Nephron progenitor cell (in vitro differentiated cells): ENCODE measurements at regions not wholly inside any gene's neighbourhood (a gene's known extent, or its start where the extent isn't known, plus 50 kb on each side); places are given as distances from the start of the nearest gene placed in this dataset.

Experiments used
- DNase-seq: peaks from one replicate; pipeline ENCODE4 v3.0.0; 2021
- H3K27ac Mint-ChIP-seq: 2 replicates; pipeline ENCODE4 v1.8.0; 2021; ENCODE audit warnings: mild to moderate bottlenecking, moderate library complexity, mixed read lengths
- H3K27me3 Mint-ChIP-seq: 2 replicates; pipeline ENCODE4 v1.8.0; 2021; ENCODE audit warnings: mild to moderate bottlenecking, low read depth, mixed read lengths; ENCODE audit not compliant: poor library complexity
- H3K36me3 Mint-ChIP-seq: 2 replicates; pipeline ENCODE4 v1.8.0; 2021; ENCODE audit warnings: low read depth, mixed read lengths
- H3K4me1 Mint-ChIP-seq: 2 replicates; pipeline ENCODE4 v1.8.0; 2021; ENCODE audit warnings: mixed read lengths
- H3K4me3 Mint-ChIP-seq: 2 replicates; pipeline ENCODE4 v1.8.0; 2021; ENCODE audit warnings: mild to moderate bottlenecking, moderate library complexity, mixed read lengths
- H3K9me3 Mint-ChIP-seq: 2 replicates; pipeline ENCODE4 v1.8.0; 2021; ENCODE audit warnings: mild to moderate bottlenecking, moderate library complexity, mixed read lengths
- TF ChIP-seq, protein P1 (sequence below): fragments of 200-600 bp; sonication (generic); IDR thresholded peaks from 2 replicates; pipeline ENCODE4 v1.5.0; 2021; ENCODE audit warnings: antibody characterized with exemption

DNA sequence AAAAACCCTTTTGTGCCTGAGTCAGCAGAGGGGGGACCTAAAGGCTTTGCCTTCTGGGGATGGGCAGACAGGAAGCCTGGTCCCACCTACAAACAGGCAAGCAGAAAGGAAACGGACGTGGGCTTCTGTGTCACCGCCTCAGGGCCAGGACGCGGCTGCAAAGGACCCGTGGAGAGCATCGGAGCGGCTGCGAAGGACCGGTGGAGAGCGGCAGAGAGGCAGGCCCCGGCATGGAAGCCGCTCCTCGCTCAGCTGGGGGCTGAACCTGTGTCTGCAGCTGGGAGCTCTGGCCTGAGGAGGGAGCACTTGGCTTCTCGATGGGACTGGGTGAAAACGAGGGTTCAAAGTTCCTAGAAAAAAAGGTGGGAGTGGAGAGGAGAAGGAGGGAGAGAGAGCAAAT, 125.4 kb upstream of the PPP2R2D start:
- Mint-ChIP-seq H3K4me1 (peaks cover 60% of the 10 kb centered on the region), H3K4me3 (no peak overlapping the region), H3K9me3 (peaks cover 49% of the 10 kb centered on the region), H3K27ac (peak overlapping the region; percentile 88), H3K27me3 (peaks cover 21% of the 10 kb centered on the region), H3K36me3 (peaks cover 15% of the 10 kb centered on the region)
- DNase-seq: no peak
- TF ChIP-seq, protein P1, sequence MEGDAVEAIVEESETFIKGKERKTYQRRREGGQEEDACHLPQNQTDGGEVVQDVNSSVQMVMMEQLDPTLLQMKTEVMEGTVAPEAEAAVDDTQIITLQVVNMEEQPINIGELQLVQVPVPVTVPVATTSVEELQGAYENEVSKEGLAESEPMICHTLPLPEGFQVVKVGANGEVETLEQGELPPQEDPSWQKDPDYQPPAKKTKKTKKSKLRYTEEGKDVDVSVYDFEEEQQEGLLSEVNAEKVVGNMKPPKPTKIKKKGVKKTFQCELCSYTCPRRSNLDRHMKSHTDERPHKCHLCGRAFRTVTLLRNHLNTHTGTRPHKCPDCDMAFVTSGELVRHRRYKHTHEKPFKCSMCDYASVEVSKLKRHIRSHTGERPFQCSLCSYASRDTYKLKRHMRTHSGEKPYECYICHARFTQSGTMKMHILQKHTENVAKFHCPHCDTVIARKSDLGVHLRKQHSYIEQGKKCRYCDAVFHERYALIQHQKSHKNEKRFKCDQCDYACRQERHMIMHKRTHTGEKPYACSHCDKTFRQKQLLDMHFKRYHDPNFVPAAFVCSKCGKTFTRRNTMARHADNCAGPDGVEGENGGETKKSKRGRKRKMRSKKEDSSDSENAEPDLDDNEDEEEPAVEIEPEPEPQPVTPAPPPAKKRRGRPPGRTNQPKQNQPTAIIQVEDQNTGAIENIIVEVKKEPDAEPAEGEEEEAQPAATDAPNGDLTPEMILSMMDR: no peak

DNA sequence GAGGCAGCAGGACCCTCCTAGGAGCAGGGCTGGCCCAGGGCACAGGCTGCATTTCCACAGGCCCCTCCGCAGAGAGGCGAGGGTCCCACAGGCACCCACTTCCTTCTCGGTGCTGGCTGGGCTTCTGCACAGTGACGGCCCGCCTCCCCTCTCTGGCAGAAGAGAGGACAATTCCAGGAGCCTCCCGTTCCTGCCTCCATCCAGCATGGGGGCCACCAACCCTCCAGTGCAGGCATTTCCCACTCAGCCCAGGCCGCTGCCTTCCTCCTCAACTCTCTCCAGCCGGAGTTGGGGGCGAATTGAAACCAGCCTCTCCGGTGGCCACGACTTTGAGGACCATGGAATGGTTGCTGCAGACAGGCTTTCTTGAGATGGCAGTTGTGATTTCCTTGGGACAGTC, 125.0 kb upstream of the PPP2R2D start:
- peaks cover 59% of the 10 kb centered on the region for H3K4me1 Mint-ChIP-seq
- TF ChIP-seq, protein P1: no peak
- peaks cover 15% of the 10 kb centered on the region for H3K36me3 Mint-ChIP-seq
- H3K27ac Mint-ChIP-seq: no peak overlapping the region
- H3K4me3 Mint-ChIP-seq: no peak overlapping the region
- peaks cover 23% of the 10 kb centered on the region for H3K27me3 Mint-ChIP-seq
- peaks cover 53% of the 10 kb centered on the region for H3K9me3 Mint-ChIP-seq
- no peak for DNase-seq

DNA sequence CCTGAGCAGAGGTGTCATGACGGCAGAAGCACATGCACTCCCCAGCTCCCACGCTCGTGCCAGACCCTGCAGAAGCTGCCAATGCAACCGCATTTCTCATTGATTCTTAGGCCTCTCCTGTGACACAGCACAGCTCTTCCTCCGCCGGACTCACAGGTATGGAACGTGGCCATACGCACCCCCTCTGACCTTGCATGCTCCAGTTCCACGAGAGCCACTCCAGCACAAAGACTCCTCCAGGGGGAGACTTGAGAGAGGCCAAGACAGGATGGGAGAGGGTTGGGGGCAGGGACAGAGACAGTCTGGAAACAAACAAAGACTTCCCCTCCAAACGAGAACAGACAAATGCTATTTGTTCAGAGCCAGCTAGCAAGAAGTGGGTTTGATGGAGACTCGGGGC, 124.3 kb upstream of the PPP2R2D start:
- peaks cover 54% of the 10 kb centered on the region for H3K4me1 Mint-ChIP-seq
- peak overlapping the region; percentile 33 for H3K4me3 Mint-ChIP-seq
- H3K27ac Mint-ChIP-seq: no peak overlapping the region
- DNase-seq: no peak
- TF ChIP-seq, protein P1: no peak
- H3K36me3 Mint-ChIP-seq: peaks cover 15% of the 10 kb centered on the region
- H3K27me3 Mint-ChIP-seq: peaks cover 23% of the 10 kb centered on the region
- H3K9me3 Mint-ChIP-seq: peaks cover 54% of the 10 kb centered on the region

DNA sequence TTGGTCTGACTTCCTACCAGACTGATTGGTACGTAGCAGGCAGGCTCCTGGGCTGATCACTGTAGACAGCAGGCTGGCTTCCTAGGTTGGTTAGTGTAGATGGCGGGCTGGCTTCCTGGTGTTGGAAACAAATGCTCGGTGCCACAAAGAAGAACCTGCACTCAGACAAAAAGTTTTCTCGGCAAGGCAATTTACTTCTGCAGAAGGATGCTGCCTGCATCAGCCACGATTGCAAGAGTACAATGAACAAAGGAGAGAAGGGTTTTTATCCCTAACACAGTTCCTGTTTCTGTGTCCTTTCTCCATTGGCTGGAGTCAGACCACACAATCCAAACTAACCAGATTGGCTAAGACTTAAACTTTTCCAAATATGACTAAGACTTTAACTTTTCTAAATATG, 123.6 kb upstream of the PPP2R2D start:
- peaks cover 15% of the 10 kb centered on the region for H3K36me3 Mint-ChIP-seq
- no peak for DNase-seq
- H3K27me3 Mint-ChIP-seq: peaks cover 23% of the 10 kb centered on the region
- H3K4me3 Mint-ChIP-seq: no peak overlapping the region
- H3K4me1 Mint-ChIP-seq: peaks cover 49% of the 10 kb centered on the region
- TF ChIP-seq, protein P1: no peak
- H3K9me3 Mint-ChIP-seq: peaks cover 61% of the 10 kb centered on the region
- no peak overlapping the region for H3K27ac Mint-ChIP-seq

DNA sequence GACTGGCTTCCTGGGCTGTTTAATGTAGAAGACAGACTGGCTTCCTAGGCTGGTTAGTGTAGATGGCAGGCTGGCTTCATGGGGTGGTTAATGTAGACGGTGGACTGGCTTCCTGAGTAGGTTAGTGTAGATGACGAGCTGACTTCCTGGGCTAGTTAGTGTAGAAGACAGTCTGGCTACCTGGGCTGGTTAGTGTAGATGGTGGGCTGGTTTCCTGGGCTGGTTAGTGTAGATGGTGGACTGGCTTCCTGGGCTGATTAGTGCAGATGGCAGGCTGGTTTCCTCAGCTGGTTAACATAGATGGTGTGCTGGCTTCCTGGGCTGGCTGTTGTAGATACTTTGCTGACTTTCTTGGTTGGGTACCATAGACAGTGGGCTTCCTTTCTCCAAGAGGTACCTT, 122.9 kb upstream of the PPP2R2D start:
- H3K4me3 Mint-ChIP-seq: no peak overlapping the region
- H3K9me3 Mint-ChIP-seq: peaks cover 66% of the 10 kb centered on the region
- no peak overlapping the region for H3K27ac Mint-ChIP-seq

DNA sequence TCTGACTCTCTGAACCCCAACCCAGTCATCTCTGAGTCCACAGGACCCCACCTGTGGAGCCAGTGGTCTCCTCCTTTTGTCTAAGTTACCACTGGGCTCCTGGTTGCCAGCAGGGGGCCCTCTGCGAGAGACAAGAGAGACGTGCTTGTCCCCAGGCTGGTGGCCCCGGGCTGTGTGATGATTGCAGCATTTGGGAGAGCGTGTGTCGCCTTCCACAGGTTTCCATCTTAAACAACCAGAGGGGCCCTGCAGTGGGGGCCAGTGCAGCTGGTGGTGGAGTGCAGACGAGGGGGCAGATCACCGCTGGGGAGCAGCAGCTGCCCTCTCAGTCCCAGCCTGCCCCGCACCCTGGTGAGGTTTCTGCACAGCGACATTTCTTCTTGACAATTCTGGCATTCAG, 122.4 kb upstream of the PPP2R2D start:
- Mint-ChIP-seq H3K36me3 (peaks cover 15% of the 10 kb centered on the region), H3K4me1 (peaks cover 37% of the 10 kb centered on the region), H3K4me3 (no peak overlapping the region), H3K9me3 (peaks cover 71% of the 10 kb centered on the region), H3K27ac (peak overlapping the region; percentile 36), H3K27me3 (peaks cover 26% of the 10 kb centered on the region)
- DNase-seq: no peak
- TF ChIP-seq, protein P1: no peak

More for the DNA sequence above, 122.9 kb upstream of the PPP2R2D start:
- H3K4me1 Mint-ChIP-seq: peaks cover 42% of the 10 kb centered on the region
- no peak for DNase-seq
- peaks cover 15% of the 10 kb centered on the region for H3K36me3 Mint-ChIP-seq
- H3K27me3 Mint-ChIP-seq: peaks cover 26% of the 10 kb centered on the region
- TF ChIP-seq, protein P1: no peak
